GM19328 (cell line): ENCODE measurements at regions not wholly inside any gene's neighbourhood (a gene's known extent, or its start where the extent isn't known, plus 50 kb on each side); places are given as distances from the start of the nearest gene placed in this dataset.
A peak's percentile ranks its signal among the peaks of the same experiment; 100 is the strongest.

ENCODE experiments used
- ATAC-seq: cut with Tn5 transposase; IDR thresholded peaks from one replicate; pipeline ENCODE4 v1.9.1; 2021; ENCODE audit warnings: mild to moderate bottlenecking, moderate library complexity; ENCODE audit not compliant: unreplicated experiment

GRCh38 chr2:125455110-125455509 is 1200.8 kb upstream of the GYPC start:
- ATAC-seq: no peak

DNA sequence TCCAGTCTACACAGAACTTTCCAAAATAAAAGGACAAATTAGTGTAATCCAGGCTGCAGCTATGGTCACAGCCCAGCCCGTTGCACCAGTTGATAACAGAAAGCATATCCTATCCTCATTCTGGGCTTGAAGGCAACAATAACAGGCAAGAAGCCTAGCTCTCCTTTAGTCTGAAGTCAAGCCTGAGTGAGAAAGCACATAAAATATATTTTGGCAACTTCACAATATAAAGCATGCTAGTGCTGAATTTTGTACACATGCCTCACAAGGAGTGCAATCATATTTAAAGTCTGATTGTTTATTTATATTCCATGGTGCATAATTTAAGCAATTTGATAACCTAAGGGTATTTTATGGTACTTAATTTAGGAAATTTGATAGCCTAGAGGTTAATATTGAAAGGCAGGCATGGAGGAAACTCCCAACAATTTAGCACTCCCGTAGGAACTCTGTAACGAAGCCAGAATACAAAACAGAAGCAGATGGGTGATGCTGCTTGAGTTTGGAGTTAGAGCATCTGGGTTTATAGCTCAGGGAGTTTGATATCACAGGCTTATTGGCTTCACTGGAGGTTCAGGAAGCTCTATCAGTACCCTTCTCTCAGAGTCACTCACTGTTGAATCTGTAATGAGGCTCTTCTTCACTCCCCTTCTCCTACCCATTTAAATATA is 1199.1 kb upstream of the GYPC start:
- no peak for ATAC-seq

- no peak for ATAC-seq
Measured at GRCh38 chr2:125471963-125472362, 1184.0 kb upstream of the GYPC start.

DNA sequence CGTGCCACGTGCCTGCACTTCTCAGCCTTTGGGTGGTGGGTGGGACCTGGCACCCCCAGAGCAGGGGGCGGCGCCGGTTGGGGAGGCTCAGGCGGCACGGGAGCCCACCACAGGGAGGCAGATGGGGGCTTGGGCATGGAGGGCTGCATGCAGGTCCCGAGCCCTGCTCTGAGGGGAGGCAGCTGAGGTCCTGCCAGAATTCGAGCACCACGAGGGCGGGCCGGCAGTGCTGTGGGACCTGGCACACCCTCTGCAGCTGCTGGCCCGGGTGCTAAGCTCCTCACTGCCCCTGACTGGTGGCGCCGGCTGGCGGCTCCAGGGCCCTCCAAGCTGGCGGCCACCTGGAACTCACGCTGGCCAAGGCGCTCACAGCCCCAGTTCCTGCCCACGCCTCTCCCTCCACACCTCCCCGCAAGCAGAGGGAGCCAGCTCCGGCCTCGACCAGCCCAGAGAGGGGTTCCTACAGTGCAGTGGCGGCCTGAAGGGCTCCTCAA is 1176.8 kb upstream of the GYPC start:
- ATAC-seq: no peak

- no peak for ATAC-seq
Measured at GRCh38 chr2:125490308-125490707, 1165.7 kb upstream of the GYPC start.

- no peak for ATAC-seq
Measured at GRCh38 chr2:125491663-125492062, 1164.3 kb upstream of the GYPC start.

DNA sequence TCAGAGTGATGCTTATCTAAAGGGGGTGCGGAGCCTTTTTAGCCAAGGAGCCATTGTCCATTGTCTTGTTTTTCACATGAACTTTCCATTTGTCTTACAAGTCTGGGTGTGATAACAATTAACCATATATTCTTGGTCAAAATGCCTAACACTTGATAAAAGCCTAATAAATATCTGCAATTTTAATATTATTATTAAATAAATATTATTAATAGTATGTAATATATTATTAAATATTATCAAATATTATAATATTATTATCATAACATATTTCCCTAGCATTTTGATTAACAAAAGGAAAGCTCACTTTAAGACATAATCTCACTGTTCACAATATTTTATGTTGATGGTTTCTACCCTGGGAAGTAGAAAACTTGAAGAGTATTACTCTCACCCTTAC is 1143.6 kb upstream of the GYPC start:
- no peak for ATAC-seq

DNA sequence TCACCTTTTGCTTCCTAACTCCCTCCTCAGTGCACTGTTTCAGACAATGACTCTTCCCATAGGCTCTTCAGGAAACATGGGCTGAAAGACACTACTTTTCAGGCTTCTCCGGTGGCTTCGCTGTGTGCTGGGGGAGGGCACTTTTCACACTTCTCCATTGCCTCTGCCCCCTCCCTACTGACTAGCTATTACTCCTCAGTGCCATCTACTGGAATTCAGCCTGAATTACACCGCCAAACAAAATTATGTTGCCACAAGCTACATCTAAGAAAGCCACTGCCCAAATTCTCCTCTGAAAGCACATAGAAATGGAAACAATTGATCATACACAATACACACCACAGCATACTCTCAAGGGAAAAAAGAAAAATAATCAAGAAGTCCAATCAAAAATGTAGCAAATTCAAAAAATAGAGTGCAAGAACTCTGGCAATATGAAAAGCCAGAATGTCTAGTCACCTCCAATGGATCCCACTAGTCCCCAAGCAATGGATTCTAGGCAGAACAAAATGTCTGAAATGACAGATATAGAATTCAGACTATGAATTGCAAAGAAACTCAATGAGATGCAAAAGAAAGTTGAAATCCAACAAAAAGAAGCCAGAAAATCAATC is 1139.4 kb upstream of the GYPC start:
- peak; percentile 51 for ATAC-seq

GRCh38 chr2:125526093-125526492 is 1129.9 kb upstream of the GYPC start:
- ATAC-seq: no peak

DNA sequence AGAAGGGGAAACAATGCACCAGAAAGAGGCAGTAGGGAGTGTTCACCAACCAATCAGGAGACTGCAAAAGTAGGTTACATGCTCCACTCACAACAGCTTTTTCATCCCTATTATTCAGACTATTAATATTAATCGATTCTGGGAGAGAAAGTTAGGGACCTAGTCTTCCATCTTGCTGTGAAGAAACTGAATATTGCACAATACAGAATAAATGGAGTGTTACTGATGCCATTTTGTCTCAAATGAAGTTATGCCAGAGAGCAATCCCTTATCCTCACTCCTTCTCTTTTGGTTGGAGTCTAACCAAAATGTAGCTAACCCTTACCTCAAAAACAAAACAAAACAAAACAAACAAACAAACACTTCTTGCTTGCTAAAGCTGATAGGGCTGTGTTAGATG is 1120.9 kb upstream of the GYPC start:
- ATAC-seq: no peak

- no peak for ATAC-seq
Measured at GRCh38 chr2:125543968-125544514, 1111.9 kb upstream of the GYPC start.

DNA sequence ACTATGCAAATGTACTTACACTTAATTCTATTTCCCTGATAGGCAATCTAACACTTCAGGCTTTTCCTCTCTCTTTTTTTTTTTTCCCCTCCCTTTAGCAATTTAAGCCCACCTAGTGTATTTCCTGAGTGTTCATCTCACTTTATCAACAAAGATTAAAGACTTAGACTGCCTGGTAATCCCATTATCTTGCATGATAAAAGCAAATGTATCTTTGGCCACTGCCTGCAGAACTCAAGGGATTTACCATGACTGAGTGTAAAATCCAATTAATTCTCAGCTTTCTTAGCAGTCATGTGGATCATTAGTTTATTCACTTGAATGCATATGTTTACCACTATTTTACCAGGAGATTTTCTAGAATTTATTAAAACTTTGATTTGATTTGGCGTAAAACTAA is 1102.2 kb upstream of the GYPC start:
- ATAC-seq: no peak

GRCh38 chr2:125554956-125555355 is 1101.0 kb upstream of the GYPC start:
- no peak for ATAC-seq

DNA sequence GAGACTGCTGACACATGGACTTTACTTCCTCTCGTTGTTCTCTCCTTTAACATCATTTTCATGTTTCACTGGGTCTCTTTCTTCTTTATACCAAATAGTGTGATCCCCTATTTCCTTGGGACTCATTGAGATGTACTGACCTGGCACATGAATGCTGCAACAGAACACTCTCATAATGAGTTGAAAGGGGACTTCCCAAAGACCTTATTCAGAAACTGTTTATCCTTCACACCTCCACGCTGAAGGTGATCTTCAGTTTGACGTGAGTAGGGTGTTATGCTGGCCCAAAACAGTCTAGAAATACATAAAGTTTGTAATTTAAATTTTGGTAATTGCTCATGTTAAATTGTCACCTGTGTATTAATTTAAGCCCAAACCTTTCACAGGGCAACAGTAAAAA is 1096.8 kb upstream of the GYPC start:
- ATAC-seq: no peak

DNA sequence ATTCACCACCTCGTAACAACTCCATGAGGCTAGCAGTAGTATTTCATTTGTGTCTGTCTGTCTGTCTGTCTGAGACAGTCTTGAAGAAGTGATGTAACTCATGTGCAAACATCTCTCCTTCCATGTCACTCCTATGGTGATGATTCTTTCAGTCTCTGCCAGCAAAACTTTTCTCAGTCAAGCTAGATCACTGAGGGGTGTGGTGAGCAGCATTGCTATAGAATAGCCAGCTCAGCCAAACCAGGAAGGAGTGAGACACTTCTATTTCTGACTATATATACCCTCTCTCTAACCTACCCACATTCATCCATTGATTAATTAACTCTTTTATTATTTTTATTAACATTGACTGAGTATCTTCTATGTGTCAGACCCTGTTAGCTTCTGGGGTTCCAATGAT is 1095.1 kb upstream of the GYPC start:
- ATAC-seq: no peak

GRCh38 chr2:125561302-125561701 is 1094.7 kb upstream of the GYPC start:
- no peak for ATAC-seq

GRCh38 chr2:125562924-125563323 is 1093.0 kb upstream of the GYPC start:
- no peak for ATAC-seq

DNA sequence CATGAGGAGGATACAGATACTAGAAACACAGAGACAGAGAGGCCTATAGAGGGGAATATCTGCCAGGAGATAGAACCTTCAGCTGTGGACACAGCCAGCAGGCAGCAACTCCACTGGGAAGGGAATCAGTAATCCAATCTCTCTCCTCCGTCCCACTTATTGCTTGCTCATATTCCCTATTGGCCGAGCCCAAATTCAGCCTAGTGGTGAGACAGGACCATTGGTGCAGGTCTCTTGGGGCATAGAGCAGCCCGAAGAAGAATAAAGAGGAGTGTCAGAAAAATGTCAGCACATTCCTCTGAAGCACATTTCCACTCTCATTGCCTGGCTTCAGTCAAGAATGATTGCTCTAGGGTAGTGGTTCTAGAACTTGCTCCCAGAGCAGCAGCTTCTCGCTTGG is 1091.5 kb upstream of the GYPC start:
- no peak for ATAC-seq

- no peak for ATAC-seq
Measured at GRCh38 chr2:125566422-125566821, 1089.5 kb upstream of the GYPC start.

- no peak for ATAC-seq
Measured at GRCh38 chr2:125567100-125567499, 1088.9 kb upstream of the GYPC start.

- ATAC-seq: no peak
Measured at GRCh38 chr2:125572660-125573059, 1083.3 kb upstream of the GYPC start.

GRCh38 chr2:125573432-125573831 is 1082.5 kb upstream of the GYPC start:
- ATAC-seq: no peak
